ENCODE measurements at regions not wholly inside any gene's neighbourhood (a gene's known extent, or its start where the extent isn't known, plus 50 kb on each side); places are given as distances from the start of the nearest gene placed in this dataset.
"Not testable (repeated sequence)": the region's sequence is repeated elsewhere in the genome, so short reads cannot be mapped to it uniquely, and the experiment has no call there.

GRCh38 chr6:44017307-44017706 lies 109.9 kb downstream of the MRPL14 start:
- TF ChIP-seq, protein P1, sequence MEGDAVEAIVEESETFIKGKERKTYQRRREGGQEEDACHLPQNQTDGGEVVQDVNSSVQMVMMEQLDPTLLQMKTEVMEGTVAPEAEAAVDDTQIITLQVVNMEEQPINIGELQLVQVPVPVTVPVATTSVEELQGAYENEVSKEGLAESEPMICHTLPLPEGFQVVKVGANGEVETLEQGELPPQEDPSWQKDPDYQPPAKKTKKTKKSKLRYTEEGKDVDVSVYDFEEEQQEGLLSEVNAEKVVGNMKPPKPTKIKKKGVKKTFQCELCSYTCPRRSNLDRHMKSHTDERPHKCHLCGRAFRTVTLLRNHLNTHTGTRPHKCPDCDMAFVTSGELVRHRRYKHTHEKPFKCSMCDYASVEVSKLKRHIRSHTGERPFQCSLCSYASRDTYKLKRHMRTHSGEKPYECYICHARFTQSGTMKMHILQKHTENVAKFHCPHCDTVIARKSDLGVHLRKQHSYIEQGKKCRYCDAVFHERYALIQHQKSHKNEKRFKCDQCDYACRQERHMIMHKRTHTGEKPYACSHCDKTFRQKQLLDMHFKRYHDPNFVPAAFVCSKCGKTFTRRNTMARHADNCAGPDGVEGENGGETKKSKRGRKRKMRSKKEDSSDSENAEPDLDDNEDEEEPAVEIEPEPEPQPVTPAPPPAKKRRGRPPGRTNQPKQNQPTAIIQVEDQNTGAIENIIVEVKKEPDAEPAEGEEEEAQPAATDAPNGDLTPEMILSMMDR (conservative IDR thresholded peaks at IDR 0.05) = not testable (repeated sequence)
- not testable (repeated sequence) for TF ChIP-seq EZH2 (IDR thresholded peaks at IDR 0.05; ENCODE audit: low read depth)

Data from PC-9 (cell line).